Effector memory CD4-positive, alpha-beta T cell (primary cell): ENCODE measurements at regions not wholly inside any gene's neighbourhood (a gene's known extent, or its start where the extent isn't known, plus 50 kb on each side); places are given as distances from the start of the nearest gene placed in this dataset.

Experiments
- DNase-seq, 3 donors: peaks; one replicate each; pipeline ENCODE4 v3.0.0-alpha.2; 2020
- H3K27ac ChIP-seq: 2 replicates; pipeline ENCODE4 v1.7.0; 2013; ENCODE audit warnings: mild to moderate bottlenecking, low read length, moderate library complexity; ENCODE audit not compliant: insufficient read depth, poor library complexity, severe bottlenecking
- H3K27me3 ChIP-seq: replicated peaks from 2 replicates; pipeline ENCODE4 v1.7.0; 2013; ENCODE audit warnings: mild to moderate bottlenecking, low read length; ENCODE audit not compliant: insufficient read depth, control insufficient read depth, poor library complexity, severe bottlenecking
- H3K36me3 ChIP-seq: 2 replicates; pipeline ENCODE4 v1.7.0; 2013; ENCODE audit warnings: mild to moderate bottlenecking, low read length, moderate library complexity; ENCODE audit not compliant: control insufficient read depth, insufficient read depth
- H3K4me1 ChIP-seq: 2 replicates; pipeline ENCODE4 v1.7.0; 2013; ENCODE audit warnings: low read length, mild to moderate bottlenecking; ENCODE audit not compliant: control insufficient read depth, insufficient read depth, poor library complexity, severe bottlenecking
- H3K4me3 ChIP-seq: 2 replicates; pipeline ENCODE4 v1.7.0; 2013; ENCODE audit warnings: low read length, low read depth, mild to moderate bottlenecking; ENCODE audit not compliant: insufficient read depth, poor library complexity, severe bottlenecking
- H3K9me3 ChIP-seq: 2 replicates; pipeline ENCODE4 v1.7.0; 2013; ENCODE audit warnings: mild to moderate bottlenecking, low read length, moderate library complexity; ENCODE audit not compliant: control insufficient read depth

GRCh38 chr6:22838345-22838744 is 269.0 kb downstream of the HDGFL1 start:
- H3K9me3 ChIP-seq: no peaks in the 10 kb centered on the region
- no peak for DNase-seq
- no peaks in the 10 kb centered on the region for H3K27me3 ChIP-seq
- H3K4me1 ChIP-seq: no peaks in the 10 kb centered on the region
- no peak overlapping the region for H3K4me3 ChIP-seq
- no peaks in the 10 kb centered on the region for H3K36me3 ChIP-seq
- H3K27ac ChIP-seq: no peak overlapping the region

DNA sequence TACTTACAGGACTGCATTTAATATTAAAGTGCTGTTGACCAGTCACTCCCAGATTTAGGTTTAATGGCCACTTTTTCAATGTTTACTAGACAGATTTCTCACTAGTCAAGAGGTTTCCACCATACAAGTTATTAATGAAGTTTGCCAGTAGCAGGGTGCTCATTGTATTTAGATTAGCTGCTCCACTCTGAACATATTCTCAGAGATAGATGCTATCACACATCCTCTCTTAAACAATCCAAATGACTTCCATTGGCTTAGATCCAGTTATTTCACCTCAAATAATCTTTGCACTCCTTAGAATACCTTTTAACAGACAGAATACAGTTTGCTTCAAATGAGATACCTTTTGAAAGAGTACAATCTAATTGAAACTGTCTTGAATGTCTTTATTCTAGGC is 276.1 kb downstream of the HDGFL1 start:
- H3K36me3 ChIP-seq: no peaks in the 10 kb centered on the region
- no peaks in the 10 kb centered on the region for H3K27me3 ChIP-seq
- H3K4me3 ChIP-seq: no peak overlapping the region
- DNase-seq: no peak
- no peaks in the 10 kb centered on the region for H3K4me1 ChIP-seq
- H3K27ac ChIP-seq: no peak overlapping the region
- no peaks in the 10 kb centered on the region for H3K9me3 ChIP-seq

- Histone ChIP-seq H3K36me3 (no peaks in the 10 kb centered on the region), H3K27me3 (no peaks in the 10 kb centered on the region), H3K4me3 (no peak overlapping the region), H3K27ac (no peak overlapping the region), H3K4me1 (no peaks in the 10 kb centered on the region), H3K9me3 (no peaks in the 10 kb centered on the region)
- DNase-seq: no peak
These were observed 278.8 kb downstream of the HDGFL1 start for GRCh38 chr6:22848121-22848520.

DNA sequence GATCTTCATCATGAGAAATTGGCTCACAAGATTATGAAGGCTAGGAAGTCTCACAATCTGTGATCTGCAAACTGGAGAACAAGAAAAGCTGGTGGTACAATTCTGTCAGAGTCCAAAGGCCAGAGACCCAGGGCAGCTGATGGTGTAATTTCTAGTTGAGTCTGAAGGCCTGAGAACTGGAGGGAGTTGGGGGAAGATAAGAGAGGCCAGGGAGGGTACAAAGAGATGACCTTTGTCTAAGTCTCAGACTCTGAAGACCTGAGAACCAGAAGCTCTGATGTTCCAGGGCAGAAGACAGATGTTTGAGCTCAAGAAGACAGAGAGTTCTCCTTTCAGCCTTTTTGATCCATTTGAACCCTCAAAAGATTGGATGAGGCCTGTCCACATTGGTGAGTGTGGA is 280.6 kb downstream of the HDGFL1 start:
- no peak for DNase-seq
- Histone ChIP-seq H3K4me3 (no peak overlapping the region), H3K9me3 (no peaks in the 10 kb centered on the region), H3K4me1 (no peaks in the 10 kb centered on the region), H3K27me3 (no peaks in the 10 kb centered on the region), H3K27ac (no peak overlapping the region), H3K36me3 (no peaks in the 10 kb centered on the region)

DNA sequence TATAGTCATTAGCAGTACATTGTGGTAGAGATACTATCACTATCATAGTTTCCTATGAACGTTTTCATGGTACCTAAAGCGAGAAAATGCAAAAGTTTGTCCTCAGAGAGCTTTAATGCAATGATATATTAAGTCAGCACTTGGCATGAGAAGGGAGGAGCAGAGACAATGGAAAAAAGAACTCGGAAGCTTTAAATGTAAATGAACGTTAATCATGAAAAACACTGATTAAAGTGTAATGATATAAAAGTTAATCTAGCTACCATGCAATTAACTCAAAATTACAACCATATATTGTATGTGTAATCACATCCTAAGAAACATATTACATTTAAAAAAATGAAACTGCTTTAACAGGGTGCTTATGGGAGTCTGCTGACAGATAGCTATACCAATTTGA is 282.7 kb downstream of the HDGFL1 start:
- Histone ChIP-seq H3K4me3 (no peak overlapping the region), H3K36me3 (no peaks in the 10 kb centered on the region), H3K27me3 (no peaks in the 10 kb centered on the region), H3K4me1 (no peaks in the 10 kb centered on the region), H3K27ac (no peak overlapping the region), H3K9me3 (no peaks in the 10 kb centered on the region)
- DNase-seq: no peak

GRCh38 chr6:22873513-22874136 is 304.3 kb downstream of the HDGFL1 start:
- no peaks in the 10 kb centered on the region for H3K27me3 ChIP-seq
- no peak overlapping the region for H3K27ac ChIP-seq
- no peaks in the 10 kb centered on the region for H3K9me3 ChIP-seq
- no peaks in the 10 kb centered on the region for H3K4me1 ChIP-seq
- no peak overlapping the region for H3K4me3 ChIP-seq
- no peak for DNase-seq
- no peaks in the 10 kb centered on the region for H3K36me3 ChIP-seq

DNA sequence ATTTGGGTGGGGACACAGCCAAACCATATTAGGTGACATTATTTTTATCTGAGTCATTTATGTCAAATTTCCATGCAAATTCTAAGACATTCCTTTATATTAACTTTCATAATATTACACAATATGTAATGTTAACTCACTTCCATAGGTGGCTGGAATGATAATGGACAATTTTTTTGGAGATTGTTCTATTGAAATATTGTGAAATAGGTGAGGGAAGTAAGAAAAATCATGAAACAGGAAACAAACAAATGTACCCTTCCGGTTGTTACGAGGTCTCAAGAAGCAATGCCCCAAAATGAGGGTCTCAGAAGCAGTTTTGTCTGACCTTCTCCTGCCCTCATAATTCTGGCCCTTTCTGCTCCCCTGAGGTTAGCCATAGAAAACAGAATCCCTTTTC is 306.5 kb downstream of the HDGFL1 start:
- DNase-seq: no peak

GRCh38 chr6:22878324-22878701 is 308.9 kb downstream of the HDGFL1 start:
- no peaks in the 10 kb centered on the region for H3K4me1 ChIP-seq
- H3K9me3 ChIP-seq: no peaks in the 10 kb centered on the region
- H3K36me3 ChIP-seq: no peaks in the 10 kb centered on the region
- H3K27me3 ChIP-seq: no peaks in the 10 kb centered on the region
- no peak overlapping the region for H3K4me3 ChIP-seq
- no peak for DNase-seq
- H3K27ac ChIP-seq: no peak overlapping the region

More for the DNA sequence above, 306.5 kb downstream of the HDGFL1 start:
- H3K27me3 ChIP-seq: no peaks in the 10 kb centered on the region
- no peaks in the 10 kb centered on the region for H3K4me1 ChIP-seq
- no peak overlapping the region for H3K27ac ChIP-seq
- no peaks in the 10 kb centered on the region for H3K36me3 ChIP-seq
- H3K9me3 ChIP-seq: no peaks in the 10 kb centered on the region
- no peak overlapping the region for H3K4me3 ChIP-seq

DNA sequence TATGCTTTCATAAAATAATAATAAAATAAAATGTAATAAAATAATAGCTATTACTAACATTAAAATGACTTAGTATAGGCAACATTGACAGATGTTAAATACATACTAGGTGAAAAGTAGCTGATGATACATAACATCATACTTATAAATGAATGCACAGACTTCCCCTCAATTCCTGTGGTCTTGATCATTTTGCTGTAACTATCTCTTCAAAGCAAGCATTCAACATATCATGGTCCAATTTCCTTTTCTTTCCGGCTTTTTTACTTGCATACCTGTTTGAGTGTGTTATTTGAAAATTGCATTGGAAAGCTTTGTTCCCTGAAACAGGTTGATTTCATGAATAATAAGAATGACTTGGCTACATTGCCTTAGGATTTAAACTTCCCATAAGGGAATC is 309.3 kb downstream of the HDGFL1 start:
- Histone ChIP-seq H3K9me3 (no peaks in the 10 kb centered on the region), H3K27me3 (no peaks in the 10 kb centered on the region), H3K27ac (no peak overlapping the region), H3K4me1 (no peaks in the 10 kb centered on the region), H3K36me3 (no peaks in the 10 kb centered on the region), H3K4me3 (no peak overlapping the region)
- no peak for DNase-seq

GRCh38 chr6:22880686-22881433 is 311.5 kb downstream of the HDGFL1 start:
- Histone ChIP-seq H3K4me3 (no peak overlapping the region), H3K9me3 (no peaks in the 10 kb centered on the region), H3K4me1 (no peaks in the 10 kb centered on the region), H3K27me3 (no peaks in the 10 kb centered on the region), H3K27ac (no peak overlapping the region), H3K36me3 (no peaks in the 10 kb centered on the region)
- no peak for DNase-seq
